Breast epithelium (tissue), 3 donors: ENCODE measurements at regions not wholly inside any gene's neighbourhood (a gene's known extent, or its start where the extent isn't known, plus 50 kb on each side); places are given as distances from the start of the nearest gene placed in this dataset.

ENCODE experiments used
- POLR2A ChIP-seq: fragments of 450-650 bp; IDR thresholded peaks from one replicate; pipeline ENCODE4 v1.6.1; 2016; ENCODE audit warnings: antibody characterized with exemption, mild to moderate bottlenecking, moderate library complexity
- POLR2AphosphoS5 ChIP-seq, 3 donors: sonication (generic); formaldehyde crosslinking; IDR thresholded peaks; one replicate each; pipeline ENCODE4 v1.6.1; 2017; ENCODE audit warnings: antibody characterized with exemption in 3 of 3
- TF ChIP-seq, protein P1 (sequence below), 3 donors: fragments of 450-650 bp; IDR thresholded peaks; one replicate each; pipeline ENCODE4 v1.5.1; 2016 to 2017; ENCODE audit warnings: antibody characterized with exemption in 3 of 3, mild to moderate bottlenecking in 3 of 3, moderate library complexity in 3 of 3

DNA sequence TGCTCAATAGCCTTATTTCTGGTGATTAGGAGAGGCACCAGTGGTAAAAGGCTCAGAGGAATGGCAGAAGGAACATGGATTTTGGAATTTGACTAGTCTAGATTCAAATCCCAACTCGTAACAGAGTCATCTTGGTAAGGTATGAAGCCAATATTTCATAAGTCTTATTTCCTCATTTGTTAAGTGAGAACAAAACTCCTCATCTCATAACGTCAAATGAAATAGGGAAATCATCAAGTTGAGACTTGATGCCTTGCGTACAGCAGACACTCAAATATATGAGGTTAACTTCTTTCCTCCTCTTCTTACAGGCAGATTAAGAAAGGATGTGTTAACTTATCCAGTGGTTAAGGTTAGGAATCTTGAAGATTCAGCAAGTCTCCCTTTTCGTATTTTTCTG is 189.2 kb downstream of the DLEU7 start:
- TF ChIP-seq POLR2A: no peak
- TF ChIP-seq POLR2AphosphoS5 (IDR thresholded peaks at IDR 0.05): no peak
- TF ChIP-seq, protein P1, sequence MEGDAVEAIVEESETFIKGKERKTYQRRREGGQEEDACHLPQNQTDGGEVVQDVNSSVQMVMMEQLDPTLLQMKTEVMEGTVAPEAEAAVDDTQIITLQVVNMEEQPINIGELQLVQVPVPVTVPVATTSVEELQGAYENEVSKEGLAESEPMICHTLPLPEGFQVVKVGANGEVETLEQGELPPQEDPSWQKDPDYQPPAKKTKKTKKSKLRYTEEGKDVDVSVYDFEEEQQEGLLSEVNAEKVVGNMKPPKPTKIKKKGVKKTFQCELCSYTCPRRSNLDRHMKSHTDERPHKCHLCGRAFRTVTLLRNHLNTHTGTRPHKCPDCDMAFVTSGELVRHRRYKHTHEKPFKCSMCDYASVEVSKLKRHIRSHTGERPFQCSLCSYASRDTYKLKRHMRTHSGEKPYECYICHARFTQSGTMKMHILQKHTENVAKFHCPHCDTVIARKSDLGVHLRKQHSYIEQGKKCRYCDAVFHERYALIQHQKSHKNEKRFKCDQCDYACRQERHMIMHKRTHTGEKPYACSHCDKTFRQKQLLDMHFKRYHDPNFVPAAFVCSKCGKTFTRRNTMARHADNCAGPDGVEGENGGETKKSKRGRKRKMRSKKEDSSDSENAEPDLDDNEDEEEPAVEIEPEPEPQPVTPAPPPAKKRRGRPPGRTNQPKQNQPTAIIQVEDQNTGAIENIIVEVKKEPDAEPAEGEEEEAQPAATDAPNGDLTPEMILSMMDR (IDR thresholded peaks at IDR 0.05): no peak
